Sigmoid colon (tissue), 4 donors: ENCODE measurements at regions not wholly inside any gene's neighbourhood (a gene's known extent, or its start where the extent isn't known, plus 50 kb on each side); places are given as distances from the start of the nearest gene placed in this dataset.

ENCODE experiments used
- CTCF ChIP-seq, 4 experiments: fragments of 450-650 bp in 3 of 4; fragments of 200-600 bp in 1 of 4; IDR thresholded peaks; one replicate each; pipeline ENCODE4 v1.5.1; 2016 to 2019; ENCODE audit warnings: antibody characterized with exemption in 4 of 4, mild to moderate bottlenecking in 3 of 4, moderate library complexity in 2 of 4
- EP300 ChIP-seq, 4 donors: sonication (generic); formaldehyde crosslinking; IDR thresholded peaks; one replicate each; pipeline ENCODE4 v1.6.1; 2017; ENCODE audit warnings: antibody characterized with exemption in 4 of 4
- POLR2A ChIP-seq, 2 donors: fragments of 450-650 bp; IDR thresholded peaks; one replicate each; pipeline ENCODE4 v1.6.1; 2016; ENCODE audit warnings: antibody characterized with exemption in 2 of 2, mild to moderate bottlenecking in 2 of 2, moderate library complexity in 2 of 2
- POLR2AphosphoS5 ChIP-seq, 4 donors: sonication (generic); formaldehyde crosslinking; IDR thresholded peaks; one replicate each; pipeline ENCODE4 v1.6.1; 2017; ENCODE audit warnings: antibody characterized with exemption in 4 of 4

- TF ChIP-seq CTCF (IDR thresholded peaks at IDR 0.05) (no peak), POLR2A (IDR thresholded peaks at IDR 0.05) (no peak), POLR2AphosphoS5 (IDR thresholded peaks at IDR 0.05) (no peak), EP300 (IDR thresholded peaks at IDR 0.05) (no peak)
Observed at GRCh38 chr3:150127011-150127490, 156.4 kb upstream of the PFN2 start.
